ENCODE measurements at regions not wholly inside any gene's neighbourhood (a gene's known extent, or its start where the extent isn't known, plus 50 kb on each side); places are given as distances from the start of the nearest gene placed in this dataset.

- H3K36me3 ChIP-seq (ENCODE audit: control insufficient read depth, insufficient read depth, low read length) = no peaks in the 10 kb centered on the region
Observed at GRCh38 chr1:103854279-103854678, 104.6 kb downstream of the AMY1C start.

GRCh38 chr1:103859721-103860120 is 110.0 kb downstream of the AMY1C start:
- Histone ChIP-seq H3K36me3 (ENCODE audit: control insufficient read depth, insufficient read depth, low read length) (no peaks in the 10 kb centered on the region), H3K27me3 (ENCODE audit: control insufficient read depth, insufficient read depth, low read length) (no peaks in the 10 kb centered on the region), H3K4me3 (ENCODE audit: low read depth, low read length) (no peak overlapping the region), H3K9me3 (ENCODE audit: control insufficient read depth, insufficient read depth, low read length) (peaks cover 2% of the 10 kb centered on the region; the same call in 1 of the 2 replicates), H3K9ac (ENCODE audit: low read depth, low read length) (no peak overlapping the region), H3K27ac (ENCODE audit: low read depth, low read length) (no peak overlapping the region), H3K4me1 (ENCODE audit: control insufficient read depth, insufficient read depth, low read length) (peaks cover 3% of the 10 kb centered on the region; the same call in 1 of the 2 replicates)

More at GRCh38 chr1:103854279-103854678, 104.6 kb downstream of the AMY1C start:
- H3K27me3 ChIP-seq (ENCODE audit: control insufficient read depth, insufficient read depth, low read length) = no peaks in the 10 kb centered on the region
- no peak overlapping the region for H3K27ac ChIP-seq (ENCODE audit: low read depth, low read length)
- peaks cover 7% of the 10 kb centered on the region for H3K9me3 ChIP-seq (ENCODE audit: control insufficient read depth, insufficient read depth, low read length)
- H3K4me3 ChIP-seq (ENCODE audit: low read depth, low read length) = no peak overlapping the region
- peaks cover 3% of the 10 kb centered on the region; the same call in 1 of the 2 replicates for H3K4me1 ChIP-seq (ENCODE audit: control insufficient read depth, insufficient read depth, low read length)
- no peak overlapping the region for H3K9ac ChIP-seq (ENCODE audit: low read depth, low read length)

- no peaks in the 10 kb centered on the region for H3K36me3 ChIP-seq (ENCODE audit: control insufficient read depth, insufficient read depth, low read length)
- H3K27me3 ChIP-seq (ENCODE audit: control insufficient read depth, insufficient read depth, low read length) = no peaks in the 10 kb centered on the region
- no peak overlapping the region for H3K27ac ChIP-seq (ENCODE audit: low read depth, low read length)
- H3K9me3 ChIP-seq (ENCODE audit: control insufficient read depth, insufficient read depth, low read length) = no peaks in the 10 kb centered on the region
- H3K9ac ChIP-seq (ENCODE audit: low read depth, low read length) = no peak overlapping the region
- no peak overlapping the region for H3K4me3 ChIP-seq (ENCODE audit: low read depth, low read length)
- H3K4me1 ChIP-seq (ENCODE audit: control insufficient read depth, insufficient read depth, low read length) = no peaks in the 10 kb centered on the region
Observed at GRCh38 chr1:103898576-103899345, 149.1 kb downstream of the AMY1C start.

- Histone ChIP-seq H3K27ac (ENCODE audit: low read depth, low read length) (no peak overlapping the region), H3K36me3 (ENCODE audit: control insufficient read depth, insufficient read depth, low read length) (no peaks in the 10 kb centered on the region), H3K9me3 (ENCODE audit: control insufficient read depth, insufficient read depth, low read length) (no peaks in the 10 kb centered on the region), H3K4me1 (ENCODE audit: control insufficient read depth, insufficient read depth, low read length) (no peaks in the 10 kb centered on the region), H3K9ac (ENCODE audit: low read depth, low read length) (no peak overlapping the region), H3K27me3 (ENCODE audit: control insufficient read depth, insufficient read depth, low read length) (no peaks in the 10 kb centered on the region), H3K4me3 (ENCODE audit: low read depth, low read length) (no peak overlapping the region)
Observed at GRCh38 chr1:103900005-103900404, 150.3 kb downstream of the AMY1C start.

GRCh38 chr1:103901072-103901471 is 151.4 kb downstream of the AMY1C start:
- Histone ChIP-seq H3K27me3 (ENCODE audit: control insufficient read depth, insufficient read depth, low read length) (no peaks in the 10 kb centered on the region), H3K4me1 (ENCODE audit: control insufficient read depth, insufficient read depth, low read length) (no peaks in the 10 kb centered on the region), H3K9ac (ENCODE audit: low read depth, low read length) (no peak overlapping the region), H3K36me3 (ENCODE audit: control insufficient read depth, insufficient read depth, low read length) (no peaks in the 10 kb centered on the region), H3K27ac (ENCODE audit: low read depth, low read length) (no peak overlapping the region), H3K4me3 (ENCODE audit: low read depth, low read length) (no peak overlapping the region), H3K9me3 (ENCODE audit: control insufficient read depth, insufficient read depth, low read length) (no peaks in the 10 kb centered on the region)

DNA sequence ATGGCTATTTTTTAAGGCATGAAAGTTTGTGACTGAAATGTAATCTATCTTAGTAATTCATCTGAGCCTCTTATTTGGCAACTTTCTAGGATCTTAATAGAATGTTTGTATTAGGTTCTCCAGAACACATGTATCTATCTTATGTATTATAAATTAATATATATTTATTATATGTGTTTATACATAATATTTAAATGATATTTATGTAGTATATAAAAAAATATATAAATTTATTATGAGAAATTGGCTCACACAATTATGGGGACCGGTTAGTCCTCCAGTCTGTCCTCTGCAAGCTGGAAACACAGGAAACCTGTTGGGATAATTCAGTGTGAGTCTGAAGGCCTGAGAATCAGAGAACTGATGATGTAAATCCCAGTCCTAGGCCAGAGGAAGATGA is 155.7 kb downstream of the AMY1C start:
- Histone ChIP-seq H3K27me3 (ENCODE audit: control insufficient read depth, insufficient read depth, low read length) (no peaks in the 10 kb centered on the region), H3K4me3 (ENCODE audit: low read depth, low read length) (no peak overlapping the region), H3K9me3 (ENCODE audit: control insufficient read depth, insufficient read depth, low read length) (no peaks in the 10 kb centered on the region)

DNA sequence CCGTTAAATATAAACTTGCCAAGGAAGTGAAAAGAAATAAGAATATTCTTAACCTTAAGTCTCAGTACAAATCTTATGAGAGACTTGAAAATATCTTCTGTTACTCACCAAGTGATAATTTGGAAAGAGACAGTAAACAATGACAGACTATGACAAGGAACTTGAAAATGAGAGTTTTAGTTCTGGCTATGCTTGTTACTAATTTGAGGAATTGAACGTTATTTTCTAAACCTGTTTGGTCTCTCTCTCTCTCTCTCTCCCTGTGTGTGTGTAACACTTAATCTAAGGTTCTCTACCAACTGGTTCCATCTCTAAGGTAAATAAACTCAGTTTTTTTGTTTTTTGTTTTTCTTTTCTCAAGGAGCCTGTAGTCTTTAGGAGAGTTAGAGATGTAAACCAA is 161.8 kb downstream of the AMY1C start:
- H3K4me1 ChIP-seq (ENCODE audit: control insufficient read depth, insufficient read depth, low read length) = no peaks in the 10 kb centered on the region
- H3K4me3 ChIP-seq (ENCODE audit: low read depth, low read length) = no peak overlapping the region
- H3K27me3 ChIP-seq (ENCODE audit: control insufficient read depth, insufficient read depth, low read length) = no peaks in the 10 kb centered on the region
- no peaks in the 10 kb centered on the region for H3K36me3 ChIP-seq (ENCODE audit: control insufficient read depth, insufficient read depth, low read length)
- H3K9me3 ChIP-seq (ENCODE audit: control insufficient read depth, insufficient read depth, low read length) = no peaks in the 10 kb centered on the region
- H3K27ac ChIP-seq (ENCODE audit: low read depth, low read length) = no peak overlapping the region
- no peak overlapping the region for H3K9ac ChIP-seq (ENCODE audit: low read depth, low read length)

More for the DNA sequence above, 155.7 kb downstream of the AMY1C start:
- Histone ChIP-seq H3K9ac (ENCODE audit: low read depth, low read length) (no peak overlapping the region), H3K4me1 (ENCODE audit: control insufficient read depth, insufficient read depth, low read length) (no peaks in the 10 kb centered on the region), H3K27ac (ENCODE audit: low read depth, low read length) (no peak overlapping the region), H3K36me3 (ENCODE audit: control insufficient read depth, insufficient read depth, low read length) (no peaks in the 10 kb centered on the region)

DNA sequence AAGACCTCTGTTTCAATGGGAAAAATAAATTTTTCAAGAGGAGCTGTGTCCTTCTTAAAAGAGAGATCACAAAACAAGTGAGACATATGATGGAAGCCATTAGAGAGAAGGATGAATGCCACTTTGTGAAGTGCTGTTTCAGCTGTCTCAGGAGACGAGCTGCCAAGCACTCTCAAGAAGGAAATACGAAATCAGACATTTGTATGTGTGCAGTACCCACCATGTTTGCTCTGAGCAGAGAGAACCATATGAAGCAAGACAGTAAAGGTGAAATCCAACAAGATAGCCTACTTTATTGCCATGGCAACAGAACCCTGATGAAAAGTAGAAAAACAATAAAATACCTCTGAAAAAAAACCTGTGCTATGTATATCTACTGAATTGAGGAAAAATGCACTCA is 168.1 kb downstream of the AMY1C start:
- Histone ChIP-seq H3K27ac (ENCODE audit: low read depth, low read length) (no peak overlapping the region), H3K36me3 (ENCODE audit: control insufficient read depth, insufficient read depth, low read length) (no peaks in the 10 kb centered on the region), H3K4me1 (ENCODE audit: control insufficient read depth, insufficient read depth, low read length) (0 out of 2 replicates have a peak, but pooled peaks cover 6% of the 10 kb centered on the region), H3K4me3 (ENCODE audit: low read depth, low read length) (no peak overlapping the region), H3K9me3 (ENCODE audit: control insufficient read depth, insufficient read depth, low read length) (no peaks in the 10 kb centered on the region), H3K9ac (ENCODE audit: low read depth, low read length) (no peak overlapping the region), H3K27me3 (ENCODE audit: control insufficient read depth, insufficient read depth, low read length) (no peaks in the 10 kb centered on the region)

DNA sequence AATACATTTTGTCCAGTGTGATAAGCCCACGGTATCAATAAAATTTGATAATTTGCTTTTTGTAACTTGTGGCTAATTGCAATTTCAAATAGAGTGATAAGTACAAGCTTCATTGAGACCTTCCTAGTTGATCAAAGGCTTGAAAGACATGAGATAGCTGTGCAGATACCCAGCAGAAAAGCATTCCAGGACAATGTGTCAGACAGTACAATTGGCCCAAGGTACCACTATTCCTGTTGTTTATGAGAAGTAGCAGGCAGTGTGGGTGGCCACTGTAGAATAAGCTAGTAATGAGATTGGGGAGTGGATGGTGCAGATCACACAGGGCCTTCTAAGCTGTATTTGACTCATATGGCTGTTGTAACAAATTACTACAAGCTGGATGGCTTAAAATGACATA is 182.2 kb downstream of the AMY1C start:
- Histone ChIP-seq H3K9me3 (ENCODE audit: control insufficient read depth, insufficient read depth, low read length) (peaks cover 4% of the 10 kb centered on the region; the same call in 1 of the 2 replicates), H3K27ac (ENCODE audit: low read depth, low read length) (no peak overlapping the region), H3K27me3 (ENCODE audit: control insufficient read depth, insufficient read depth, low read length) (no peaks in the 10 kb centered on the region), H3K9ac (ENCODE audit: low read depth, low read length) (no peak overlapping the region), H3K4me3 (ENCODE audit: low read depth, low read length) (no peak overlapping the region), H3K36me3 (ENCODE audit: control insufficient read depth, insufficient read depth, low read length) (no peaks in the 10 kb centered on the region), H3K4me1 (ENCODE audit: control insufficient read depth, insufficient read depth, low read length) (no peaks in the 10 kb centered on the region)

DNA sequence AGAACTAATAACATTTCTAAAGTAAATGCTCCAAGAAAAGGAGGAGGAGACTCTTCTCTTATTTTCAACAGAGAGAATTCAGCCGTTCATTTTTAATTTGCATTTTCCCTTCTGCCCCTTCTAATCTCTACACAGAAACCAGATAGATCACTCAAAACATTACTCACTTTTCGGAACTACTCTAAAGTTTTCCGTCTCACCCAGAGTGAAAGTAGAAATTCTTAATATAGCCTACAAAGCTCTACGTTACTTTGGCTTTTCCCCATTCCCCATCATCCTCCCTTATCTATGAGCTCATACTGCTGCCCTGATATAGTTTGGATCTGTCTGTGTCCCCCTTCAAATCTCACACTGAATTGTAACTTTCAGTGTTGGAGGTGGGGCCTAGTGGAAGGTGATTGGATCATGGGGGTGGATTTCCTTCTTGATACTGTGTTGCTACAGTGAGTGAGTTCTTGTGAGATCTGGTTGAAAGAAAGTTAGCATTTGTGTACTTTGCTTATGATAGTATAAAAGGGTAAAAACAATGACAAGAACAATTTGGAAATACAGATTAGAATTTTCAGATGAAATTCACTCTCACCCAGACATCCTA is 188.2 kb downstream of the AMY1C start:
- H3K36me3 ChIP-seq (ENCODE audit: control insufficient read depth, insufficient read depth, low read length) = no peaks in the 10 kb centered on the region
- H3K9me3 ChIP-seq (ENCODE audit: control insufficient read depth, insufficient read depth, low read length) = no peaks in the 10 kb centered on the region
- no peak overlapping the region for H3K9ac ChIP-seq (ENCODE audit: low read depth, low read length)
- no peak overlapping the region for H3K4me3 ChIP-seq (ENCODE audit: low read depth, low read length)
- peaks cover 26% of the 10 kb centered on the region for H3K27me3 ChIP-seq (ENCODE audit: control insufficient read depth, insufficient read depth, low read length)
- H3K27ac ChIP-seq (ENCODE audit: low read depth, low read length) = no peak overlapping the region
- H3K4me1 ChIP-seq (ENCODE audit: control insufficient read depth, insufficient read depth, low read length) = no peaks in the 10 kb centered on the region

DNA sequence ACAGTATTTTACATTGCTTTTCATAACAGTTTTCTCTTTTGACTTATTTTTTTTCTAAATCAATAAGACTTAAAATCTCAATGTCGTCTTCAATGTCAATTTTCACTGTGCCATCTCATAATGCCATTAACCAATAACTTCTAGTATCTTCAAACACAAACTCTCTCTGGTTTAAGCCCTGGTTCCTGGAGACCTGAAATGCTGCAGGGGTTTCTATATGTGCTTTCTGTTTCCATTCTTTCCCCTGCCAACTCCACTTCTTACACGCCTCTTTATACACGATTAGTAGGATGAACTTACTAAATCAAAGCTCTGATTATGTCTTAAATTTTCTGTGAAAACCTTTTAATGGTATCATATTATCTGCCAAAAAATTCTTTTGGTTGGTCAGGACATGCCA is 191.4 kb downstream of the AMY1C start:
- Histone ChIP-seq H3K9me3 (ENCODE audit: control insufficient read depth, insufficient read depth, low read length) (no peaks in the 10 kb centered on the region), H3K36me3 (ENCODE audit: control insufficient read depth, insufficient read depth, low read length) (no peaks in the 10 kb centered on the region), H3K27me3 (ENCODE audit: control insufficient read depth, insufficient read depth, low read length) (peaks cover 44% of the 10 kb centered on the region), H3K27ac (ENCODE audit: low read depth, low read length) (no peak overlapping the region), H3K4me1 (ENCODE audit: control insufficient read depth, insufficient read depth, low read length) (no peaks in the 10 kb centered on the region), H3K4me3 (ENCODE audit: low read depth, low read length) (no peak overlapping the region), H3K9ac (ENCODE audit: low read depth, low read length) (no peak overlapping the region)
